Ovary (tissue), 3 donors: ENCODE measurements at regions not wholly inside any gene's neighbourhood (a gene's known extent, or its start where the extent isn't known, plus 50 kb on each side); places are given as distances from the start of the nearest gene placed in this dataset.

ENCODE experiments used
- EP300 ChIP-seq: sonication (generic); formaldehyde crosslinking; IDR thresholded peaks from one replicate; pipeline ENCODE4 v1.6.1; 2017; ENCODE audit warnings: antibody characterized with exemption
- POLR2A ChIP-seq: fragments of 450-650 bp; IDR thresholded peaks from one replicate; pipeline ENCODE4 v1.6.1; 2017; ENCODE audit warnings: antibody characterized with exemption, mild to moderate bottlenecking, moderate library complexity
- TF ChIP-seq, protein P1 (sequence below), 3 donors: fragments of 450-650 bp in 2 of 3; fragments of 200-600 bp in 1 of 3; IDR thresholded peaks; one replicate each; pipeline versions ENCODE4 v1.5.1 to v1.8.0; 2016 to 2022; ENCODE audit warnings: antibody characterized with exemption in 3 of 3, mild to moderate bottlenecking in 1 of 3
- donor health status: DM: no; HTN: no; CAD: no.

- TF ChIP-seq, protein P1, sequence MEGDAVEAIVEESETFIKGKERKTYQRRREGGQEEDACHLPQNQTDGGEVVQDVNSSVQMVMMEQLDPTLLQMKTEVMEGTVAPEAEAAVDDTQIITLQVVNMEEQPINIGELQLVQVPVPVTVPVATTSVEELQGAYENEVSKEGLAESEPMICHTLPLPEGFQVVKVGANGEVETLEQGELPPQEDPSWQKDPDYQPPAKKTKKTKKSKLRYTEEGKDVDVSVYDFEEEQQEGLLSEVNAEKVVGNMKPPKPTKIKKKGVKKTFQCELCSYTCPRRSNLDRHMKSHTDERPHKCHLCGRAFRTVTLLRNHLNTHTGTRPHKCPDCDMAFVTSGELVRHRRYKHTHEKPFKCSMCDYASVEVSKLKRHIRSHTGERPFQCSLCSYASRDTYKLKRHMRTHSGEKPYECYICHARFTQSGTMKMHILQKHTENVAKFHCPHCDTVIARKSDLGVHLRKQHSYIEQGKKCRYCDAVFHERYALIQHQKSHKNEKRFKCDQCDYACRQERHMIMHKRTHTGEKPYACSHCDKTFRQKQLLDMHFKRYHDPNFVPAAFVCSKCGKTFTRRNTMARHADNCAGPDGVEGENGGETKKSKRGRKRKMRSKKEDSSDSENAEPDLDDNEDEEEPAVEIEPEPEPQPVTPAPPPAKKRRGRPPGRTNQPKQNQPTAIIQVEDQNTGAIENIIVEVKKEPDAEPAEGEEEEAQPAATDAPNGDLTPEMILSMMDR (IDR thresholded peaks at IDR 0.05) = no peak
- TF ChIP-seq POLR2A = no peak
- no peak for TF ChIP-seq EP300
These were observed 170.3 kb upstream of the HNRNPA3 start for GRCh38 chr2:177042311-177042710.
